ENCODE measurements at regions not wholly inside any gene's neighbourhood (a gene's known extent, or its start where the extent isn't known, plus 50 kb on each side); places are given as distances from the start of the nearest gene placed in this dataset.
"Not testable (repeated sequence)": the region's sequence is repeated elsewhere in the genome, so short reads cannot be mapped to it uniquely, and the experiment has no call there.

DNA sequence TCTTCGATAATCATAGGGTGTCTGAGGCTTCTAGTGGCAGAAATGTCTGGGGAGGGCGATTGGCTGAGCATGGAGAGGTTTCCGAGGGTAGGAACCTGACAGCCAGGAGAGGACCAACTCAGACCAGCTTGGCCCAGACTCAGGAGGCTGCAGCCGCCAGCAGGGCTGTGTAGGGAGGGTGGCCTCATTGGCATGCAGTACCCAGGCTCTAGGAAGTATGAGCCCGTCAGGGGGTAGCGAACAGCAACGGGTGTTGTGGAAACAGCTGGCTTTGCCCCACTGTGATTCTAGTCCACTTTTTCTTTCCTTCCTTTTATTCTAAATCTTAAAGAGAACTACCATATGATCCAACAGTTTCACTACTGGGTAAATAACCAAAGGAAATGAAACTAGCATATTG is 103.3 kb downstream of the DIRAS3 start:
- DNase-seq (ENCODE audit: low spot score): no peak

- no peak for DNase-seq (ENCODE audit: low spot score)
These were observed 104.6 kb downstream of the DIRAS3 start for GRCh38 chr1:67945733-67946374.

DNA sequence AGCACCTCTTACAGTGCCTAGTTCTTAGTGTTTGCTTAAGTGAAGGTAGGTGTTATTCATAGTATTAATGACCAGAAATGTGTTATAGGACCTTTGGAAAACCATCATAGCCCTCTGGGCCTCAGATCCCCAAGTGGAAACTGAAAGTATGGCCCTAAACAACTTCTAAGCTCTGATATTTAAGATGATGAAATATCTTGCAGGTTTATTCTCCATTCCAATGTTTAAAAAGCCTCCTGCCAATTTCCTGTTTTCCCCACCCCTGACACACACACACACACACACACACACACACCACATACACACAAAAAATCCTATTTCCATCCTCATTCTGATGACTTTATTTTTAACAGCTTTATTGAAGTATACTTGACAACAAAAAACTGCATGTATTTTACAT is 108.2 kb downstream of the DIRAS3 start:
- DNase-seq (ENCODE audit: low spot score): no peak

DNA sequence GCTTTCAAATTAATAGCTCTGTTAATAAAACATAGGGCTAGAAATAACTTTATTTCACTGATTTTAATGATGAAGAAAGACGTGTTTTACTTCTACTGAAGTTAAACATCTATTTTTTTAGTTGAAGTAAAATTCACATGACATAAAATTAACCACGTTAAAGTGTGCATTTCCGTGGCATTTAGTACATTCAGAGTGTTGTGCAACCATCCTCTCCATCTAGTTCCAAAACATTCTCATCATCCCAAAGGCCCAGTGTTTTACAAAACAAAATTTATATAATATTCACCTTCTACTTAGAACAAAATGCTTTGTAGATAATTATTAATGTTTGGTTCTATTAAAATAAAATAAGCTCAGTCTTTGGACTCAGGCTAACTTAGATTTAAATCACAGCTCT is 108.5 kb upstream of the GNG12 start:
- no peak for DNase-seq (ENCODE audit: low spot score)

DNA sequence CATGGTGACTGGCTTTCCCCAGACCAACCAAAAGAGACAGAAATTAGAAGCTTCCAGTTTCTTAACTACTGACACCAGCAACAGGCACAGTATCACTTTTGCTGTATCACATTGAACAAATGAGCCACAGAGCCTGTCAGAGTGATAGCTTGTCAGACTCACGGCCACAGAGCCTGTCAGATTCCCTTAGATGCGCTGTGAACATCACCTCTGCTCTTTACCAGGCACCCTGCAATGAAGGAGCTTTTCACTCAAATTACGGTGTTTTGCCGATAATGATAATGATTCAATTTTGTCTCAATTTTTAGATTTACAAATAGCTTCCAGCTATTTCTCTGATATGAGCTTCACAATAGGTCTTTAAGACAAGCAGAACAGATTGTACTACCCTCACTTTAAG is 107.9 kb upstream of the GNG12 start:
- DNase-seq (ENCODE audit: low spot score): no peak

DNA sequence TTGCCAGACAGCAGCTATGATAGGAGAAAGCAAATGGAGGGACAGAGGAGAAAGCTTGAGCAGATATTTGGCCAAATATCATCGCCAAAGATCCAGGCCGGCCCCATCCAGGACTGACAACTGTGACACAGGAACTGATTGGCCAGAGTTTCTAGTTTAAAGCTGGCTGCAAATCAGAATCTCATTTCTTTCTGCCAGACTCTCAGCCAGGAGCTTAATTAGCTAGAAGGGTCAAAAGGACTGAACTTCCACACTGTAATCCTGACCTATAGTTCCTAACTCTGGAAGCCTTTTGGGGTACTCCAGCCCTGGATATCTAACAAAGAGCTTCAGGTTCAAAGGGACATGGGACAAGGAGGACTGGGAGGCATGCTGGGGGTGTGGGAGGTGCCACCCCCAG is 106.7 kb upstream of the GNG12 start:
- no peak for DNase-seq (ENCODE audit: low spot score)

- DNase-seq (ENCODE audit: low spot score): no peak
These were observed 106.0 kb upstream of the GNG12 start for GRCh38 chr1:67939186-67939743.

GRCh38 chr1:67937651-67938050 is 104.4 kb upstream of the GNG12 start:
- DNase-seq (ENCODE audit: low spot score): no peak

DNA sequence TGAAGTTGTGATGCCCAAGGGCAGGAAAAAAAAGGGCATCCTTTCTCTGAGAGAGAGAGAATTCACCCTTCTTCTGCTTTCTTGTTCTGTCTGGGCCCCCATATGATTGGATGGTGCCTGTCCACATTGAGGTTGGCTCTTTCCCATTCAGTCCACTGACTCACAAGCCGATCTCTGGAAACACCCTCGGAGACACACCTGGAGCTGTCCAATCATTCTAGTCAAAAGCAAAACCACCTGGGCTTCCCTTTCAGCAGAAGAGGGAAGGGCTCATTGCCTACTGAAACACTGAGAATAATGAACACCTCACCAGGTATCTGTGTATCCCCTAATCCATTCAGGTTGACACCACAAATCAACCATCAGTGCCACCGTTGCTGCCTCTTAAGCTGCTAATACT is 103.7 kb upstream of the GNG12 start:
- DNase-seq (ENCODE audit: low spot score): no peak

- no peak for DNase-seq (ENCODE audit: low spot score)
These were observed 102.3 kb upstream of the GNG12 start for GRCh38 chr1:67935560-67935959.

GRCh38 chr1:67931198-67931597 is 97.9 kb upstream of the GNG12 start:
- DNase-seq (ENCODE audit: low spot score): no peak

DNA sequence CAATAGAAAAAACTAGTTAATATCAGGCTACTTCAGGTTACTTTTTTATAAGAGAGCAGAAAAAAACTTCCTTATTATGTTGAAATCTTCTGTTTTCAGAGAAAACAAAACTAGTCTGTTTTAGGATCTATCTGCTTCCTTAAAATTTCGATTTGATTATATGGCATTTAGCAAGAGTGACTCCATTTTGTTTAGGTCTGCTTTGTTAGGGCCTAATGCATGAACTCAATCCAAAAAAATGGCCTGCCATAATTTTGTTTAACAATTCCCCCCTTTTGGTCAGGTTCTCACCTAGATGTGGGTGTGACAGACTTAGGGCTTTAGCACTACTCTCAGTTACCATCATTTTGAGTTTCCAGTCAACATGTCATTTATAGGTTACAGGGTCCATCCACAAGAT is 89.8 kb upstream of the GNG12 start:
- DNase-seq (ENCODE audit: low spot score): no peak

- no peak for DNase-seq (ENCODE audit: low spot score)
These were observed 88.6 kb upstream of the GNG12 start for GRCh38 chr1:67921725-67922489.

DNA sequence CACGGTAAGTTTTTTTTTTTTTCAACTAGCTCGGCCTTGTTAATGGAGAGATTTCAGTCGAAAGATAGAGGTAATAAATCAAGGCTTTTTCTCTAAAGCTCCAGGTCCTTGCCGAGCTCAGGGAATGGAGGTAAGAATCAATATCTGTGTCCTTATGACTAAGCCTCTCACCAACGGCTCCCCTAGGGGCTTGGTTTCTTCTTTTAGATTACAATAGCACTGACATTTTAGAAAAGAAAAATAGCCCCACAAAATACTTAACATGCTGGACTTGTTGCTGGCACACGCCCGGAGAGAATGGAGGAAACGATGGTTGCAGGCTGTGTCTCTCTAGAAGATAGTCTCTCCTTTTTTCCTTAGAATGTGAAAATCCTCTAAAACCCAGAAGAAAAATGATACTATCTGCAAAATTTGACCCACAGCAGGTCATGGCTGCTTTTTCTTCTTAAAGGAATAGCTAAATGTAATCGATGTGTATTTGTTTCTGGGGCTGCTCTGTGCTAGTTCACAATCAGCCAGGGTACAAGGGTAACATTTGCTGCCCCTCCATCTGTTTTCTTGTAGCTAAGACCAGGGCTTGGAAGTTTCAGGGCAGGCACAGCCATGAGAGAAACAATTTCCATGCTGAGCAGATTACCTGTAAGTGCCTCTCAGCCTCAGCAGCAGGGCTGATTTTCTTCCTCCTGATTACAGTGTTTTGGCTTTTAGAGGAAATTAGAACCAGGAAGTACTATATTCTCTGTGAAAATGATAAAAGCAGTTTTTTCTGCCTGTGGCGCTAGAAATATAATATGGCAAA is 86.2 kb upstream of the GNG12 start:
- DNase-seq (ENCODE audit: low spot score): no peak

- no peak for DNase-seq (ENCODE audit: low spot score)
These were observed 84.8 kb upstream of the GNG12 start for GRCh38 chr1:67918067-67918466.

DNA sequence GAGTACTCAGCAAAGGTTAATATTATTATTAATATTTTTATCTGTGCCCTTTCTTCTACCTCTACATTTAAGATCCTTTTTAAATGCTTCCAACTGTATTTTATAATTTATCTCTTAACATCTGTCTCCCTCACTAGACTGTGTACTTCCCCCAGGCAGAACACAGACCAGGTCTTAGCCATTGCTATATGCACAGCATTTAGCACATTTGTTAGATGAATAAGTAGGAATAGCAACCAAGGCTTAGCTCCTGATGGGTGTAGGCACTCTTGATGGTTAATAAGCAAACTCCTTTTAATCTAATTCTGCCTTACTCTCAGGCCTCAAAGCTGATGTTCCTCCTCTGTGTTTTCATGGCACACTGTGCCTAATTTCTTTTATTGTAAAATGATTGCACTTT is 83.7 kb upstream of the GNG12 start:
- no peak for DNase-seq (ENCODE audit: low spot score)

DNA sequence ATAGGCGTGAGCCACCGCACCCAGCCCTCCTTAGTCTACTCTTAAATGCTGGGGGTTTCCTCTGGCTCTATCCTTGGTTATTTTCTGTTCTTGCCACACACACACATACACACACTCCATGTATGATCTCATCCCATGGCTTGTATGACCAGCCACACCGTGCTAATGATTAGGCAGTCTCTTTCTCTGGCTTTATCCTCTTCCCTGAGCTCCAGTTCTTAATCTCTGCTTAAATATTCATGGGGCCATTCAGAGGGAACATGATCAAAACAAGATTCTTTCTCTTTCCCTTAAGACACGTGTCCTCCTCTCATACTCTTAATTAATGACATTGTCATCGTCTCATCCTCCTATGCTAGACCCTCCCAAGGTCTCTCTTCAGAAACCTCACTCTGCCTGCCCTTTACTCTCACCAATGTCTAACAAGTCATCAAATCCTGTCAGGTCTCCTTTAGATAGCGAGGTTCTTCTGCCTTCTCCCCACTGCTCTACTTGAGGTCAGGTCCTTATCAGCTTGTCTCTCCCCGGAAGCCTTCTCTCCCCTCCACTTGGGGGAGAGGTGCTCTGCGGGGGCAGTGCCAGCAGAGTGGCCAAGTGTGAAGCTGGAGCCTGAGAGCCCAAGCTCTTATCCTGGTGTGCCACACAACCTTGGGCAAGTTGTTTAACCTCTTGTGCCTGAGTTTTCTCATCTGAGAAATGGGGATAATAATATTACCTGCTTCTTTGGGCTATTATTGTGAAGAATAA is 83.0 kb upstream of the GNG12 start:
- no peak for DNase-seq (ENCODE audit: low spot score)

DNA sequence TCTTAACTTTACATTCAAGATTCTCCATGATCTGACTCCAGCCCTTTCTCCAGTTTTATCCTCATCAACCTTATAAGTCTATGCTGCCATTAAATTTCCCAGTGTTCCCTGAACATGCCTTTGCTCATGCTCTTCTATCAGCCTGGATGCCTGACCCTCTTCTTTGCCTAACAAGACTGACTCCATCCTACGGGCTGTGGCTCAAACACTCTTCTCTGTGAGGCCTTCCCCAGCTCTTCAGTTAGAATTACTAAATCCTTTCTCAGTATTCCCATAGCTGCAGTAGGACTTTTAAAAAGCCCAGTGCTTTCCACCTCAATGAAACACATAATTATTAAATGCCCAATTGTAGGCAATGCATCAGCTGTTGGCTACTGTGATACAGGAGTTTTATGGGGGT is 76.5 kb upstream of the GNG12 start:
- no peak for DNase-seq (ENCODE audit: low spot score)

GRCh38 chr1:67908250-67908936 is 75.1 kb upstream of the GNG12 start:
- no peak for DNase-seq (ENCODE audit: low spot score)

DNA sequence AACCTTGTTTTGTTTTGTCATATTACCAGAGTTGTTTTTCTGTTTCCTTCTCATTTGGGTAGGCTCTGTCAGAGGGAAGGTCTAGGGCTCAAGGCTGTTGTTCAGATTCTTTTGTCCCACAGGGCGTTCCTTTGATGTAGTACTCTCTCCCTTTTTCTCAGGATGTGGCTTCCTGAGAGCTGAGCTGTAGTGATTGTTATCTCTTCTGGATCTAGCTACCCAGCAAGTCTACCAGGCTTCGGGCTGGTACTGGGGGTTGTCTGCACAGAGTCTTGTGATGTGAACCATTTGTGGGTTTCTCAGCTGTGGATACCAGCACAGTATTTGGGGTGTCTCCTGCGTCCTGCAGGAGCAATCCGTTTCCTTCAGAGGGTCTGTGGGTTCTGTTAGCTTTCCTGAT is 74.2 kb upstream of the GNG12 start:
- DNase-seq (ENCODE audit: low spot score): not testable (repeated sequence)

DNA sequence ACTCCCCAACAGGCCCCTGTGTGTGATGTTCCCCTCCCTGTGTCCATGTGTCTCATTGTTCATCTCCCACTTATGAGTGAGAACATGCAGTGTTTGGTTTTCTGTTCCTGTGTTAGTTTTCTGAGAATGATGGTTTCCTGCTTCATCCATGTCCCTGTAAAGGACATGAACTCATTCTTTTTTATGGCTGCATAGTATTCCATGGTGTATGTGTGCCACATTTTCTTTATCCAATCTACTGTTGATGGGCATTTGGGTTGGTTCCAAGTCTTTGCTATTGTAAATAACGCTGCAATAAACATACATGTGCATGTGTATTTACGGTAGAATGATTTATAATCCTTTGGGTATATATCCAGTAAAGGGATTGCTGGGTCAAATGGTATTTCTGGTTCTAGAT is 72.7 kb upstream of the GNG12 start:
- not testable (repeated sequence) for DNase-seq (ENCODE audit: low spot score)
